OCI-LY7 (cell line): ENCODE measurements at regions not wholly inside any gene's neighbourhood (a gene's known extent, or its start where the extent isn't known, plus 50 kb on each side); places are given as distances from the start of the nearest gene placed in this dataset.

Experiments
- BruUV-seq: library from RNA; stranded (reverse); fragments of 400-500 nt; replicated peaks from 2 replicates; lab custom pipeline; 2021; lab: Mats Ljungman, UMichigan
- CTCF ChIA-PET: fragments of 300-600 bp; sonication (Branson Sonifier 250); formaldehyde crosslinking; loops from one replicate; lab custom pipeline; 2022; ENCODE audit warnings: antibody characterized with exemption; ENCODE audit not compliant: unreplicated experiment; lab: Charles Lee
- POLR2A ChIA-PET: fragments of 300-600 bp; sonication (Branson Sonifier 250); formaldehyde crosslinking; loops from one replicate; lab custom pipeline; 2022; ENCODE audit warnings: antibody characterized with exemption; lab: Charles Lee
- DNase-seq: peaks from one replicate; pipeline ENCODE4 v3.0.0-alpha.2; 2015; ENCODE audit warnings: low spot score
- H2AFZ ChIP-seq: fragments of 200-600 bp; sonication (generic), shearing (Covaris generic); 2 replicates; pipeline ENCODE4 v1.6.1; 2014; ENCODE audit warnings: mild to moderate bottlenecking, antibody characterized with exemption, low read length, moderate library complexity
- H3K27ac ChIP-seq: fragments of 200-600 bp; sonication (generic); 2 replicates; pipeline ENCODE4 v1.5.1; 2014; ENCODE audit warnings: mixed run types, low read depth, mild to moderate bottlenecking, moderate library complexity, low read length, inconsistent platforms; ENCODE audit not compliant: poor library complexity, severe bottlenecking
- H3K36me3 ChIP-seq: fragments of 200-600 bp; sonication (generic); 2 replicates; pipeline ENCODE4 v1.6.1; 2014; ENCODE audit warnings: mild to moderate bottlenecking, antibody characterized with exemption, low read length, moderate library complexity, mixed read lengths; ENCODE audit not compliant: insufficient read depth
- H3K4me1 ChIP-seq: fragments of 200-600 bp; sonication (generic); 2 replicates; pipeline ENCODE4 v1.5.1; 2014; ENCODE audit warnings: mild to moderate bottlenecking, low read length; ENCODE audit not compliant: insufficient read depth, poor library complexity, severe bottlenecking
- H3K4me2 ChIP-seq: fragments of 200-600 bp; sonication (generic); 2 replicates; pipeline ENCODE4 v1.6.1; 2014; ENCODE audit warnings: mild to moderate bottlenecking, low read length
- H3K4me3 ChIP-seq: fragments of 200-600 bp; sonication (generic); 2 replicates; pipeline ENCODE4 v1.5.1; 2014; ENCODE audit warnings: mild to moderate bottlenecking, low read depth, low read length; ENCODE audit not compliant: poor library complexity, severe bottlenecking
- H3K79me2 ChIP-seq: fragments of 200-600 bp; sonication (generic); 2 replicates; pipeline ENCODE4 v1.6.1; 2016; ENCODE audit warnings: low read depth, mild to moderate bottlenecking, low read length, moderate library complexity, mixed read lengths; ENCODE audit not compliant: insufficient read depth
- H3K9me2 ChIP-seq: fragments of 200-600 bp; sonication (generic); 2 replicates; pipeline ENCODE4 v1.6.1; 2016; ENCODE audit warnings: mild to moderate bottlenecking, low read length, mixed read lengths; ENCODE audit not compliant: insufficient read depth
- H3K9me3 ChIP-seq: fragments of 200-600 bp; sonication (generic); 2 replicates; pipeline ENCODE4 v1.6.1; 2014; ENCODE audit warnings: mild to moderate bottlenecking, mixed run types, low read length, mixed read lengths
- H4K20me1 ChIP-seq: fragments of 200-600 bp; sonication (generic); 2 replicates; pipeline ENCODE4 v1.6.1; 2014; ENCODE audit warnings: mild to moderate bottlenecking, antibody characterized with exemption, low read length, moderate library complexity, mixed read lengths; ENCODE audit not compliant: insufficient read depth
- EZH2phosphoT487 ChIP-seq: fragments of 200-600 bp; sonication (generic); IDR thresholded peaks from 2 replicates; pipeline ENCODE4 v1.6.1; 2018; ENCODE audit warnings: low read depth, borderline replicate concordance, mild to moderate bottlenecking, mixed run types, antibody characterized with exemption, low read length, moderate library complexity, mixed read lengths
- intact Hi-C: fragments of 100-400 bp; cut with micrococcal nuclease; formaldehyde crosslinking; loops from one replicate; pipeline ENCODE4 v1.10.0; 2022; ENCODE audit not compliant: unreplicated experiment
- TF ChIP-seq, protein P1 (sequence below): fragments of 200-600 bp; sonication (generic); conservative IDR thresholded peaks from 2 replicates; pipeline ENCODE4 v1.5.1; 2014; ENCODE audit warnings: mild to moderate bottlenecking, antibody characterized with exemption, low read length, moderate library complexity, mixed read lengths

DNA sequence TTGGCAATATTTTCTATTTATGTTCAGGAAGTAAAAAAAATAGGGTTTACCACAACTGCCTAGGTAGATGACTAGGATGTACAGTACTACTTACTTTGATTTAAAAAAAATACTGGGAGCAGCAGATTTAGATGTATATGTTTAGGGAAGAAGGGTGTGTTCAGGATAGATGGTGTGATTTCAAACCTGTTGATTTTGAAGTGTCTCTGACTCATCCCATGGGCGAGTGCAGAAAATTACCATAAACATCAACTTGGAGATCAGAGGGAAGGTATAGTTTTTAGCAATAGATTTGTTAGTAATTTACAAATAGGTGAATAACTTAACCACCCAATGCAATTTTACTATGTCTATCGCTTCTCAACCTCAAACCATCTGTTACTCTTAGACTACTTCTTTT is 214.8 kb downstream of the NDFIP2 start:
- no peak for DNase-seq
- POLR2A ChIA-PET = no interaction called here
- CTCF ChIA-PET = no interaction called here
- no peak overlapping the region for H3K27ac ChIP-seq
- H4K20me1 ChIP-seq = no peaks in the 10 kb centered on the region
- TF ChIP-seq, protein P1, sequence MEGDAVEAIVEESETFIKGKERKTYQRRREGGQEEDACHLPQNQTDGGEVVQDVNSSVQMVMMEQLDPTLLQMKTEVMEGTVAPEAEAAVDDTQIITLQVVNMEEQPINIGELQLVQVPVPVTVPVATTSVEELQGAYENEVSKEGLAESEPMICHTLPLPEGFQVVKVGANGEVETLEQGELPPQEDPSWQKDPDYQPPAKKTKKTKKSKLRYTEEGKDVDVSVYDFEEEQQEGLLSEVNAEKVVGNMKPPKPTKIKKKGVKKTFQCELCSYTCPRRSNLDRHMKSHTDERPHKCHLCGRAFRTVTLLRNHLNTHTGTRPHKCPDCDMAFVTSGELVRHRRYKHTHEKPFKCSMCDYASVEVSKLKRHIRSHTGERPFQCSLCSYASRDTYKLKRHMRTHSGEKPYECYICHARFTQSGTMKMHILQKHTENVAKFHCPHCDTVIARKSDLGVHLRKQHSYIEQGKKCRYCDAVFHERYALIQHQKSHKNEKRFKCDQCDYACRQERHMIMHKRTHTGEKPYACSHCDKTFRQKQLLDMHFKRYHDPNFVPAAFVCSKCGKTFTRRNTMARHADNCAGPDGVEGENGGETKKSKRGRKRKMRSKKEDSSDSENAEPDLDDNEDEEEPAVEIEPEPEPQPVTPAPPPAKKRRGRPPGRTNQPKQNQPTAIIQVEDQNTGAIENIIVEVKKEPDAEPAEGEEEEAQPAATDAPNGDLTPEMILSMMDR = no peak
- no peak for TF ChIP-seq EZH2phosphoT487
- no peak overlapping the region for H3K4me2 ChIP-seq
- no peaks in the 10 kb centered on the region for H3K9me2 ChIP-seq
- intact Hi-C loops = no loop called here
- no TSS peak for BruUV-seq
- no peaks in the 10 kb centered on the region for H3K4me1 ChIP-seq
- H3K9me3 ChIP-seq = no peaks in the 10 kb centered on the region
- no peak overlapping the region for H3K4me3 ChIP-seq
- no peaks in the 10 kb centered on the region for H3K36me3 ChIP-seq
- H3K79me2 ChIP-seq = no peaks in the 10 kb centered on the region
- no peak overlapping the region for H2AFZ ChIP-seq

DNA sequence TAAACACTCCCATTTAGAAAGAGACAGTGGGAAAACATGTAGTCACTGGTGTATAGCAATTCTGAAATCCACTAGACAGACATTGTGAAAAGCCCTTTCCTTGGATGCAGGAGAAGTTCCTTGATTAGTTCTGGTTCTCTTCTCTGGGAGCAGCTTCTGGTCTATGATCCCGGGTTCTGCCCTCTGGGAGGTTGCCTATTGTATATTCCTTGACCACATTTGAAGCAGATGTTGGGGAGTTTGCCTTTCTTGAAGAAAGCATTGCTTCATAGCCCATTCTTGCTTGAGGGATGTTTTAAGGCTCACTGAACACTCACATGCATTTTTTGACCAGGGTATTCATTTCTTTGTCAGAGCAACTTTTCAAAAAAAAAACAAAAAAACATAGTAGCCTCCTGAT is 211.9 kb downstream of the NDFIP2 start:
- no peak overlapping the region for H3K4me3 ChIP-seq
- BruUV-seq = no TSS peak
- no peaks in the 10 kb centered on the region for H4K20me1 ChIP-seq
- no peak overlapping the region for H3K27ac ChIP-seq
- ChIA-PET POLR2A (no interaction called here), CTCF (no interaction called here)
- H3K79me2 ChIP-seq = no peaks in the 10 kb centered on the region
- DNase-seq = no peak
- no peaks in the 10 kb centered on the region for H3K4me1 ChIP-seq
- no peaks in the 10 kb centered on the region for H3K36me3 ChIP-seq
- intact Hi-C loops = no loop called here
- TF ChIP-seq, protein P1 = no peak
- no peak for TF ChIP-seq EZH2phosphoT487
- no peaks in the 10 kb centered on the region for H3K9me2 ChIP-seq
- H3K9me3 ChIP-seq = no peaks in the 10 kb centered on the region
- no peak overlapping the region for H3K4me2 ChIP-seq
- H2AFZ ChIP-seq = no peak overlapping the region

DNA sequence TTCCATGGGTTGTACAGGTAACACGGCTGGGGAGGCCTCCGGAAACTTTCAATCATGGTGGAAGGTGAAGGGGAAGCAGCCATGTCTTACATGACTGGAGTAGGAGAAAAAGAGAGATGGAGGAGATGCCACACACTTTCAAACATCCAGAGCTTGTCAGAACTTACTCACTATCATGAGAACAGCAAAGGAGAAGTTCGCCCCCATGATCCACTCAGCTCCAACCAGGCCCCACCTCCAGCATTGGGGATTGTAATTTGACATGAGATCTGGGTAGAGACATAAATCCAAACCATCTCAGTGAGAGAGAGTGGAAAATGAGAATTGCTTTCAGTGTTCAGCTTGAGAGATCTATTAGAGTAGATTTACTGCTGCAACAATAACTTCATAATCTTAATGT is 210.9 kb downstream of the NDFIP2 start:
- no peaks in the 10 kb centered on the region for H3K79me2 ChIP-seq
- POLR2A ChIA-PET = no interaction called here
- H2AFZ ChIP-seq = no peak overlapping the region
- BruUV-seq = no TSS peak
- H3K36me3 ChIP-seq = no peaks in the 10 kb centered on the region
- H3K4me2 ChIP-seq = no peak overlapping the region
- no peaks in the 10 kb centered on the region for H3K9me2 ChIP-seq
- no peaks in the 10 kb centered on the region for H3K9me3 ChIP-seq
- TF ChIP-seq, protein P1 = no peak
- TF ChIP-seq EZH2phosphoT487 = no peak
- no peak overlapping the region for H3K27ac ChIP-seq
- intact Hi-C loops = no loop called here
- H3K4me3 ChIP-seq = no peak overlapping the region
- no peaks in the 10 kb centered on the region for H4K20me1 ChIP-seq
- H3K4me1 ChIP-seq = no peaks in the 10 kb centered on the region
- CTCF ChIA-PET = no interaction called here
- no peak for DNase-seq
